GM23338 (cell line): ENCODE measurements at regions not wholly inside any gene's neighbourhood (a gene's known extent, or its start where the extent isn't known, plus 50 kb on each side); places are given as distances from the start of the nearest gene placed in this dataset.

Experiments used
- ATAC-seq: fragments of 200-7000 bp; cut with Tn5 transposase; 3 replicates; pipeline ENCODE4 v1.9.1; 2020
- DNase-seq: peaks from one replicate; pipeline ENCODE4 v3.0.0-alpha.2; 2015; ENCODE audit warnings: low spot score
- H2AFZ ChIP-seq: fragments of 200-600 bp; sonication (generic); 2 replicates; pipeline ENCODE4 v1.8.0; 2016; ENCODE audit warnings: antibody characterized with exemption, mild to moderate bottlenecking, moderate library complexity
- H3F3A ChIP-seq: fragments of 200-600 bp; sonication (generic); replicated peaks from 2 replicates; pipeline ENCODE4 v1.8.0; 2017; ENCODE audit warnings: antibody characterized with exemption, mixed run types, low read depth
- H3K27ac ChIP-seq: fragments of 200-600 bp; sonication (generic); 2 replicates; pipeline ENCODE4 v1.6.1; 2016; ENCODE audit warnings: low read depth
- H3K27me3 ChIP-seq: fragments of 200-600 bp; sonication (generic); 2 replicates; pipeline ENCODE4 v1.8.0; 2016; ENCODE audit warnings: mild to moderate bottlenecking, mixed run types, moderate library complexity; ENCODE audit not compliant: insufficient read depth
- H3K36me3 ChIP-seq: fragments of 200-600 bp; sonication (generic); 2 replicates; pipeline ENCODE4 v1.8.0; 2016; ENCODE audit warnings: mild to moderate bottlenecking; ENCODE audit not compliant: insufficient read depth
- H3K4me1 ChIP-seq: fragments of 200-600 bp; sonication (generic); 2 replicates; pipeline ENCODE4 v1.8.0; 2016; ENCODE audit warnings: mild to moderate bottlenecking, moderate library complexity; ENCODE audit not compliant: insufficient read depth
- H3K4me2 ChIP-seq: fragments of 200-600 bp; sonication (generic); 2 replicates; pipeline ENCODE4 v1.7.1; 2017; ENCODE audit warnings: mixed run types
- H3K4me3 ChIP-seq: fragments of 200-600 bp; sonication (generic); 2 replicates; pipeline ENCODE4 v1.6.1; 2016; ENCODE audit warnings: mixed run types
- H3K79me2 ChIP-seq: fragments of 200-600 bp; sonication (generic); replicated peaks from 2 replicates; pipeline ENCODE4 v1.8.0; 2017; ENCODE audit warnings: mild to moderate bottlenecking; ENCODE audit not compliant: insufficient read depth
- H3K9me2 ChIP-seq: fragments of 200-600 bp; sonication (generic); 2 replicates; pipeline ENCODE4 v1.8.0; 2017; ENCODE audit not compliant: insufficient read depth
- H4K20me1 ChIP-seq: fragments of 200-600 bp; sonication (generic); replicated peaks from 2 replicates; pipeline ENCODE4 v1.8.0; 2017; ENCODE audit warnings: mild to moderate bottlenecking; ENCODE audit not compliant: insufficient read depth
- H3K27ac Mint-ChIP-seq: 2 replicates; pipeline ENCODE4 v1.8.0; 2020; ENCODE audit warnings: inconsistent platforms, mild to moderate bottlenecking, moderate library complexity, mixed read lengths
- H3K27me3 Mint-ChIP-seq: 3 replicates; pipeline ENCODE4 v1.8.0; 2022; ENCODE audit warnings: low read depth, mild to moderate bottlenecking, moderate library complexity, mixed read lengths, inconsistent platforms; ENCODE audit not compliant: insufficient read depth, poor library complexity
- H3K36me3 Mint-ChIP-seq: 3 replicates; pipeline ENCODE4 v1.8.0; 2021; ENCODE audit warnings: low read depth, mild to moderate bottlenecking, inconsistent platforms, moderate library complexity, mixed read lengths
- H3K4me1 Mint-ChIP-seq: 3 replicates; pipeline ENCODE4 v1.8.0; 2020; ENCODE audit warnings: mild to moderate bottlenecking, inconsistent platforms, mixed read lengths
- H3K4me3 Mint-ChIP-seq: 3 replicates; pipeline ENCODE4 v1.8.0; 2021; ENCODE audit warnings: moderate library complexity, mild to moderate bottlenecking, inconsistent platforms, mixed read lengths
- H3K9me3 Mint-ChIP-seq: 3 replicates; pipeline ENCODE4 v1.8.0; 2020; ENCODE audit warnings: moderate library complexity, mild to moderate bottlenecking, inconsistent platforms, mixed read lengths
- CREB1 ChIP-seq: fragments of 250-450 bp; sonication (Bioruptor Pico); IDR thresholded peaks from 2 replicates; pipeline ENCODE4 v1.5.0; 2020; ENCODE audit warnings: low read depth, mild to moderate bottlenecking, moderate library complexity
- CTCF ChIP-seq, 2 experiments: fragments of 200-600 bp in 1 of 2; sonication (generic) in 1 of 2; conservative IDR thresholded peaks; 2 replicates each; pipeline versions ENCODE4 v1.5.1 to v1.6.1; 2016 to 2017; ENCODE audit warnings: antibody characterized with exemption in 2 of 2, low read depth in 2 of 2, mild to moderate bottlenecking in 2 of 2, moderate library complexity in 1 of 2
- ETS1 ChIP-seq: IDR thresholded peaks from 2 replicates; pipeline ENCODE4 v1.6.1; 2016; ENCODE audit warnings: antibody characterized with exemption
- EZH2 ChIP-seq: fragments of 200-600 bp; sonication (generic); IDR thresholded peaks from one replicate; pipeline ENCODE4 v1.8.0; 2017; ENCODE audit warnings: antibody characterized with exemption, mild to moderate bottlenecking, low read depth; ENCODE audit not compliant: unreplicated experiment
- EZH2phosphoT487 ChIP-seq: fragments of 200-600 bp; sonication (generic); IDR thresholded peaks from one replicate; pipeline ENCODE4 v1.8.1; 2018; ENCODE audit warnings: antibody characterized with exemption; ENCODE audit not compliant: unreplicated experiment
- JUNB ChIP-seq: IDR thresholded peaks from one replicate; pipeline ENCODE4 v1.6.1; 2016; ENCODE audit warnings: antibody characterized with exemption; ENCODE audit not compliant: unreplicated experiment
- NANOG ChIP-seq: IDR thresholded peaks from 2 replicates; pipeline ENCODE4 v1.6.1; 2016; ENCODE audit warnings: antibody characterized with exemption, borderline replicate concordance
- POLR2AphosphoS5 ChIP-seq: IDR thresholded peaks from 2 replicates; pipeline ENCODE4 v1.6.1; 2016; ENCODE audit warnings: antibody characterized with exemption, low read depth
- REST ChIP-seq: IDR thresholded peaks from one replicate; pipeline ENCODE4 v1.6.1; 2018; ENCODE audit warnings: antibody characterized with exemption; ENCODE audit not compliant: unreplicated experiment
- STAT1 ChIP-seq: IDR thresholded peaks from one replicate; pipeline ENCODE4 v1.6.1; 2016; ENCODE audit warnings: antibody characterized with exemption; ENCODE audit not compliant: unreplicated experiment
- ZNF114 ChIP-seq: fragments of 250-450 bp; sonication (Bioruptor Pico); IDR thresholded peaks from 2 replicates; pipeline ENCODE4 v1.5.0; 2020; ENCODE audit warnings: mild to moderate bottlenecking, moderate library complexity
- ZNF331 ChIP-seq: fragments of 250-450 bp; sonication (Bioruptor Pico); IDR thresholded peaks from 2 replicates; pipeline ENCODE4 v1.5.0; 2020; ENCODE audit warnings: low read depth, mild to moderate bottlenecking, moderate library complexity
- ZNF462 ChIP-seq: fragments of 250-450 bp; sonication (Bioruptor Pico); IDR thresholded peaks from 2 replicates; pipeline ENCODE4 v1.5.0; 2020; ENCODE audit warnings: mild to moderate bottlenecking, moderate library complexity

- H3K4me1 Mint-ChIP-seq: peaks cover 16% of the 10 kb centered on the region
- Histone ChIP-seq H3K79me2 (peaks cover 9% of the 10 kb centered on the region; the same call in 1 of the 2 replicates), H3K4me3 (no peak overlapping the region), H3K9me2 (no peaks in the 10 kb centered on the region), H4K20me1 (no peaks in the 10 kb centered on the region), H3F3A (no peaks in the 10 kb centered on the region), H3K27me3 (no peaks in the 10 kb centered on the region), H3K4me1 (peaks cover 6% of the 10 kb centered on the region; the same call in 1 of the 2 replicates), H3K27ac (no peak overlapping the region), H3K4me2 (no peak overlapping the region), H2AFZ (no peak overlapping the region), H3K36me3 (no peaks in the 10 kb centered on the region)
- no peak overlapping the region for H3K4me3 Mint-ChIP-seq
- no peaks in the 10 kb centered on the region; the same call in 2 of the 3 replicates for H3K36me3 Mint-ChIP-seq
- no peaks in the 10 kb centered on the region for H3K9me3 Mint-ChIP-seq
- TF ChIP-seq JUNB (no peak), EZH2 (no peak), ZNF331 (CRISPR knock-in tag) (no peak), ZNF462 (CRISPR knock-in tag) (no peak), EZH2phosphoT487 (no peak), CREB1 (CRISPR knock-in tag) (no peak), POLR2AphosphoS5 (no peak), ETS1 (no peak), ZNF114 (no peak), STAT1 (no peak), REST (no peak), CTCF (conservative IDR thresholded peaks at IDR 0.05; ENCODE audit: low read depth in 2 of 2) (no peak), NANOG (no peak)
- DNase-seq: no peak
- peaks cover 2% of the 10 kb centered on the region for H3K27me3 Mint-ChIP-seq
- H3K27ac Mint-ChIP-seq: peak overlapping the region; percentile 39; the same call in 1 of the 2 replicates
- no peak for ATAC-seq
Observed at GRCh38 chr6:21997119-21998037, 299.5 kb downstream of the PRL start.
